Stomach (tissue), 8 donors: ENCODE measurements at regions not wholly inside any gene's neighbourhood (a gene's known extent, or its start where the extent isn't known, plus 50 kb on each side); places are given as distances from the start of the nearest gene placed in this dataset.
"Not testable (repeated sequence)": the region's sequence is repeated elsewhere in the genome, so short reads cannot be mapped to it uniquely, and the experiment has no call there.

Experiments used
- DNase-seq, 2 donors: peaks; one replicate each; pipeline versions ENCODE4 v3.0.0 to v3.0.0-alpha.2; 2013 to 2019
- H3K27ac ChIP-seq, 5 donors: fragments of 200-600 bp in 4 of 5; sonication (generic) in 4 of 5; one replicate each; pipeline ENCODE4 v1.5.1; 2013 to 2019; ENCODE audit warnings: mild to moderate bottlenecking in 1 of 5, moderate library complexity in 1 of 5
- H3K27me3 ChIP-seq, 3 donors: fragments of 200-600 bp; sonication (generic); one replicate each; pipeline ENCODE4 v1.5.1; 2017 to 2019; ENCODE audit warnings: mixed run types in 1 of 3
- H3K36me3 ChIP-seq, 4 donors: fragments of 200-600 bp; sonication (generic); 1 replicate in 3 of 4; 2 replicates in 1 of 4; pipeline ENCODE4 v1.5.1; 2016 to 2019
- H3K4me1 ChIP-seq, 4 donors: fragments of 200-600 bp; sonication (generic); one replicate each; pipeline ENCODE4 v1.5.1; 2016 to 2019
- H3K4me3 ChIP-seq, 4 donors: fragments of 200-600 bp; sonication (generic) in 3 of 4; one replicate each; pipeline ENCODE4 v1.5.1; 2016 to 2019; ENCODE audit warnings: mild to moderate bottlenecking in 1 of 4
- H3K9me3 ChIP-seq, 4 donors: fragments of 200-600 bp; sonication (generic); one replicate each; pipeline ENCODE4 v1.5.1; 2016 to 2019
- EP300 ChIP-seq: sonication (generic); formaldehyde crosslinking; IDR thresholded peaks from one replicate; pipeline ENCODE4 v1.6.1; 2017; ENCODE audit warnings: antibody characterized with exemption
- POLR2A ChIP-seq, 4 donors: fragments of 450-650 bp; IDR thresholded peaks; one replicate each; pipeline ENCODE4 v1.6.1; 2016; ENCODE audit warnings: antibody characterized with exemption in 4 of 4, control low read depth in 2 of 4, mild to moderate bottlenecking in 1 of 4, moderate library complexity in 1 of 4
- POLR2AphosphoS5 ChIP-seq, 3 donors: sonication (generic); formaldehyde crosslinking; IDR thresholded peaks; one replicate each; pipeline ENCODE4 v1.6.1; 2016; ENCODE audit warnings: antibody characterized with exemption in 3 of 3
- WGBS, 5 donors: extraction: QIAGEN DNeasy Blood & Tissue Kit in 3 of 5; methylation state at CpG; one replicate each; pipeline versions ENCODE4 v1.1.5 to v1.1.7; 2013 to 2018; 5-methylcytosine and 5-hydroxymethylcytosine counted together
- intact Hi-C: fragments of 100-400 bp; cut with DNase I; formaldehyde crosslinking; loops from one replicate; pipeline ENCODE4 v1.15.1; 2023; ENCODE audit warnings: low total_unique reads
- TF ChIP-seq, protein P1 (sequence below), 7 experiments: fragments of 450-650 bp in 4 of 7; fragments of 200-600 bp in 3 of 7; sonication (generic) in 3 of 7; IDR thresholded peaks; one replicate each; pipeline ENCODE4 v1.5.1; 2016 to 2019; ENCODE audit warnings: antibody characterized with exemption in 7 of 7, control low read depth in 2 of 7, mild to moderate bottlenecking in 1 of 7
- donor health status: healthy with polysubstance abuse.
- donor health status: Bipolar disorder and iron deficiency.
- donor health status: healthy.

DNA sequence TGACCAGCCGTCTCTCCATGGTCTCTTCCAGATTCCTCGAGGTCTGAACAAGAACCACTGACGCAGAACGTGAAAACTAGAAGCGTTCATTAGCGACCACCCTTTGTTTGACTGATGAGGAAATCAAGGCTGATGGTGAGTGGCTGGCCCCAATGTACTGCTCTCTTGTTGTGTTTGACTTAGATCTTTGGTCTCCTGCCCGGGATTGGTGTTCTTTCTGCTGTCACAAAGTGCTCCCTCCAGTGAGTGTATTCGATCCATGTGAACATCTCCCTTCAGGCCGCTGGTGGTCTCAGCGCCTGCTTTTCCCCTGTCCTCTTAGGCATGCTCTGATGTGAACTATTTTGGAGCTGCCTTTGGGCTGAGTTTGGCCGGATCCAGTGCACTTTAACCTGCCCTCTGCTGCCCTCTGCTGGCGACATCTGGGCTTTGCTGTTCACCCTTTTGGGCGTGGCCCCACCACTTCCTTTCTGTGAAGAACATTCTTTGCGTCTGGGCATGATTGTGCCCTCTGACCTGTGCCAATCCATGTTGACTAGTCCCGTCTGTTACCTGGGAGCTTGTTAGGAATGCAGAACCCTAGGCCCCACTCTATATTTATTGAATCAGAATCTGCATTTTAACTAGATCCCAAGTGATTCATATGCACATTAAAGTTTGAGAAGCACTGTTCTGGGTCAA lies 279.1 kb downstream of the TTC6 start:
- Histone ChIP-seq H3K9me3 (no peaks in the 10 kb centered on the region), H3K27me3 (no peaks in the 10 kb centered on the region), H3K4me3 (no peak overlapping the region), H3K4me1 (peaks cover 0 to 15% (median 6%) of the 10 kb centered on the region in 4 donors), H3K36me3 (no peaks in the 10 kb centered on the region), H3K27ac (no peak overlapping the region)
- intact Hi-C loops = loop anchor here (10.0 kb wide), 1 partner anchor 640 kb away; no protein-coding TSS in a partner anchor
- DNase-seq = peak; percentile 89 to 92
- WGBS, 5 donors = 21 to 29% (median 24%) methylated on average over 14 to 15 of the region's 15 CpGs
- TF ChIP-seq POLR2AphosphoS5 (IDR thresholded peaks at IDR 0.05) (peak in 1 of 3 donors; percentile 53), POLR2A (IDR thresholded peaks at IDR 0.05) (no peak)
- TF ChIP-seq, protein P1, sequence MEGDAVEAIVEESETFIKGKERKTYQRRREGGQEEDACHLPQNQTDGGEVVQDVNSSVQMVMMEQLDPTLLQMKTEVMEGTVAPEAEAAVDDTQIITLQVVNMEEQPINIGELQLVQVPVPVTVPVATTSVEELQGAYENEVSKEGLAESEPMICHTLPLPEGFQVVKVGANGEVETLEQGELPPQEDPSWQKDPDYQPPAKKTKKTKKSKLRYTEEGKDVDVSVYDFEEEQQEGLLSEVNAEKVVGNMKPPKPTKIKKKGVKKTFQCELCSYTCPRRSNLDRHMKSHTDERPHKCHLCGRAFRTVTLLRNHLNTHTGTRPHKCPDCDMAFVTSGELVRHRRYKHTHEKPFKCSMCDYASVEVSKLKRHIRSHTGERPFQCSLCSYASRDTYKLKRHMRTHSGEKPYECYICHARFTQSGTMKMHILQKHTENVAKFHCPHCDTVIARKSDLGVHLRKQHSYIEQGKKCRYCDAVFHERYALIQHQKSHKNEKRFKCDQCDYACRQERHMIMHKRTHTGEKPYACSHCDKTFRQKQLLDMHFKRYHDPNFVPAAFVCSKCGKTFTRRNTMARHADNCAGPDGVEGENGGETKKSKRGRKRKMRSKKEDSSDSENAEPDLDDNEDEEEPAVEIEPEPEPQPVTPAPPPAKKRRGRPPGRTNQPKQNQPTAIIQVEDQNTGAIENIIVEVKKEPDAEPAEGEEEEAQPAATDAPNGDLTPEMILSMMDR (IDR thresholded peaks at IDR 0.05) = peak in 5 of 7 experiments; percentile 77 to 84 (median 84)

- no peak overlapping the region for H3K27ac ChIP-seq
- WGBS, 5 donors = 87 to 97% (median 95%) methylated on average over 1 of the region's 1 CpG
- H3K4me1 ChIP-seq = no peaks in the 10 kb centered on the region
- no peak for TF ChIP-seq EP300
- no peak for TF ChIP-seq POLR2AphosphoS5 (IDR thresholded peaks at IDR 0.05)
- TF ChIP-seq, protein P1 (IDR thresholded peaks at IDR 0.05) = no peak
- TF ChIP-seq POLR2A (IDR thresholded peaks at IDR 0.05) = no peak
- H3K27me3 ChIP-seq = no peaks in the 10 kb centered on the region
- intact Hi-C loops = no loop called here
- no peak overlapping the region for H3K4me3 ChIP-seq
- DNase-seq = no peak
- H3K36me3 ChIP-seq = no peaks in the 10 kb centered on the region
- H3K9me3 ChIP-seq = no peaks in the 10 kb centered on the region
These were observed 292.8 kb downstream of the TTC6 start for GRCh38 chr14:37888234-37888633.

DNA sequence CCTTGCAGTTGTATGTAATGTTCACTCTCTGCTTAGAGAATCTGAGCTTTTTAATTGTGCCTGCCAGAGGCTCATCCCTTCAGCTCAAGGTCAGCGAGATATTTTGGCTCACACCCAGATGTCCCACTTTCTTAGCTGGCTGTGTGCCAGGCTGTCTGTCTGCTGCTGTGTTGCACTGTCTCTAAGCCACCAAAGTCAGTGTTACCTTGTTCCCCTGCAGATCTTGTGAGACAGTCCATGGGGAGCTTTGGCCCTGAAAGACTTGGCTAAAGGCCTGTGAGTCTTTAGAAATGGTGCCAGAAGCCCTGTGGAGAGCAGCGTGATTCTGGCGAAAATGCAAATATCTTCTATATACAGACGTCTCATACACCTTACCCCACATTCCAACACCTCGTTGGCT lies 293.7 kb downstream of the TTC6 start:
- H3K36me3 ChIP-seq = no peaks in the 10 kb centered on the region
- H3K27me3 ChIP-seq = no peaks in the 10 kb centered on the region
- H3K4me1 ChIP-seq = no peaks in the 10 kb centered on the region
- TF ChIP-seq POLR2A (IDR thresholded peaks at IDR 0.05) (no peak), EP300 (no peak), POLR2AphosphoS5 (IDR thresholded peaks at IDR 0.05) (no peak)
- TF ChIP-seq, protein P1 (IDR thresholded peaks at IDR 0.05) = no peak
- 27 to 52% (median 36%) methylated on average over 5 of the region's 5 CpGs for WGBS, 5 donors
- H3K4me3 ChIP-seq = no peak overlapping the region
- peak in 1 of 2 donors; percentile 10 for DNase-seq
- H3K27ac ChIP-seq = no peak overlapping the region
- no peaks in the 10 kb centered on the region for H3K9me3 ChIP-seq
- intact Hi-C loops = no loop called here

DNA sequence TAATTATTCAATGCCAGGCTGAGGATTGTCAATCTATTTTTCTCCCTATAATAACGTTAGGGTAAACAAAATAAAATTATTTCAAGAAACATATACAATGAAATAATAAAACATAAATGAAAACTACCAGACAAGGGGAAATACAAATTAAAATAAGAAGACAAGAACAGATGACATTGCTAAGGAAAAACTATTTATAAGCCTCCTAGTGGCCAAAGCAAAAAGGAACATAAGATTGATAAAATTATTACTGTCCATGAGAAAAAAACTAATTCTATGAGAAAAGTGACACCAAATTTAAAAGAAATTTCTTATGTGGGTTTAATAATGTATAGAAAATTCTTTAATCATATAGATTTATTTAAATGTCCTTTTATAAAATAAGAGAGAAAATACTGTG lies 294.7 kb downstream of the TTC6 start:
- Histone ChIP-seq H3K9me3 (no peaks in the 10 kb centered on the region), H3K27me3 (no peaks in the 10 kb centered on the region), H3K4me3 (no peak overlapping the region), H3K36me3 (no peaks in the 10 kb centered on the region), H3K27ac (no peak overlapping the region), H3K4me1 (no peaks in the 10 kb centered on the region)
- WGBS, 5 donors = 65 to 82% (median 76%) methylated on average over 1 of the region's 1 CpG
- intact Hi-C loops = no loop called here
- TF ChIP-seq EP300 = no peak
- TF ChIP-seq, protein P1 (IDR thresholded peaks at IDR 0.05) = peak in 1 of 7 experiments; percentile 39
- no peak for DNase-seq

GRCh38 chr14:37891500-37891899 lies 296.1 kb downstream of the TTC6 start:
- H3K36me3 ChIP-seq, H3K9me3 ChIP-seq, DNase-seq, H3K27ac ChIP-seq, intact Hi-C loops, H3K4me1 ChIP-seq, H3K27me3 ChIP-seq, H3K4me3 ChIP-seq: not testable (repeated sequence)
- 90 to 100% (median 100%) methylated on average over 1 of the region's 1 CpG for WGBS, 5 donors
